GM12878 (cell line): ENCODE measurements at regions not wholly inside any gene's neighbourhood (a gene's known extent, or its start where the extent isn't known, plus 50 kb on each side); places are given as distances from the start of the nearest gene placed in this dataset.

ENCODE experiments used
- ATAC-seq: fragments of 200-7000 bp; cut with Tn5 transposase; 3 replicates; pipeline ENCODE4 v1.9.1; 2020; ENCODE audit warnings: mild to moderate bottlenecking, moderate library complexity
- BruUV-seq: library from RNA; stranded (reverse); fragments of 400-500 nt; replicated peaks from 2 replicates; lab custom pipeline; 2021; lab: Mats Ljungman, UMichigan
- CTCF ChIA-PET: fragments of 300-600 bp; sonication (Branson Sonifier 250); formaldehyde crosslinking; extraction: SDS; loops from one replicate; lab custom pipeline; 2021; ENCODE audit warnings: inconsistent platforms; lab: Yijun Ruan, JAX
- POLR2A ChIA-PET: fragments of 350-600 bp; formaldehyde crosslinking; extraction: SDS; loops from one replicate; lab custom pipeline; 2021; ENCODE audit warnings: inconsistent platforms; lab: Charles Lee
- RAD21 ChIA-PET: fragments of 300-600 bp; sonication (Branson Sonifier 250); formaldehyde crosslinking; loops from one replicate; lab custom pipeline; 2023; ENCODE audit warnings: antibody characterized with exemption; ENCODE audit not compliant: unreplicated experiment; lab: Charles Lee
- SMC1A ChIA-PET: fragments of 300-600 bp; sonication (Branson Sonifier 250); formaldehyde crosslinking; loops from one replicate; lab custom pipeline; 2023; ENCODE audit not compliant: unreplicated experiment, uncharacterized antibody; lab: Charles Lee
- DNase-seq: peaks from one replicate; pipeline ENCODE4 v3.0.0-alpha.2; 2011; ENCODE audit warnings: low read depth, low spot score
- FAIRE-seq: peaks from 3 replicates; lab custom pipeline; 2011; peaks lifted over from hg19 to GRCh38; lab: Jason Lieb, UNC
- H2AFZ ChIP-seq: 2 replicates; pipeline ENCODE4 v1.6.0; 2011; ENCODE audit warnings: low read depth, low read length, control low read depth; ENCODE audit not compliant: control insufficient read depth
- H3K27ac ChIP-seq: 2 replicates; pipeline ENCODE4 v1.5.1; 2011; ENCODE audit warnings: control low read depth; ENCODE audit not compliant: control insufficient read depth, insufficient read depth
- H3K27me3 ChIP-seq, 2 experiments: replicated peaks in 1 of 2; 2 replicates each; pipeline versions ENCODE4 v1.6.0 to v1.6.1; 2011; ENCODE audit warnings: low read length in 1 of 2; ENCODE audit not compliant: control insufficient read depth in 2 of 2, insufficient read depth in 2 of 2
- H3K36me3 ChIP-seq, 2 experiments: 2 replicates each; pipeline ENCODE4 v1.5.1; 2011; ENCODE audit warnings: low read length in 1 of 2; ENCODE audit not compliant: control insufficient read depth in 2 of 2, insufficient read depth in 2 of 2
- H3K4me1 ChIP-seq: 2 replicates; pipeline ENCODE4 v1.6.1; 2011; ENCODE audit warnings: mild to moderate bottlenecking, low read length, moderate library complexity, mixed read lengths; ENCODE audit not compliant: control insufficient read depth, insufficient read depth
- H3K4me2 ChIP-seq: 2 replicates; pipeline ENCODE4 v1.6.0; 2011; ENCODE audit warnings: control low read depth; ENCODE audit not compliant: control insufficient read depth, insufficient read depth
- H3K4me3 ChIP-seq: fragments of 200-600 bp; sonication (generic); 2 replicates; pipeline ENCODE4 v1.5.1; 2016
- H3K79me2 ChIP-seq: 2 replicates; pipeline ENCODE4 v1.6.0; 2011; ENCODE audit warnings: low read length; ENCODE audit not compliant: control insufficient read depth, insufficient read depth
- H3K9ac ChIP-seq: 2 replicates; pipeline ENCODE4 v1.8.0; 2011; ENCODE audit warnings: low read length, control low read depth, mixed read lengths; ENCODE audit not compliant: control insufficient read depth, insufficient read depth
- H3K9me3 ChIP-seq: replicated peaks from 3 replicates; pipeline ENCODE4 v1.5.1; 2011; ENCODE audit warnings: mild to moderate bottlenecking, low read length; ENCODE audit not compliant: control insufficient read depth, insufficient read depth
- H4K20me1 ChIP-seq: 2 replicates; pipeline ENCODE4 v1.6.0; 2011; ENCODE audit not compliant: control insufficient read depth, insufficient read depth
- CBFB ChIP-seq: IDR thresholded peaks from 2 replicates; pipeline ENCODE4 v1.6.1; 2016; ENCODE audit warnings: antibody characterized with exemption, low read depth
- CTCF ChIP-seq, 3 experiments: IDR thresholded peaks in 2 of 3; conservative IDR thresholded peaks in 1 of 3; 2 replicates each; pipeline ENCODE4 v1.5.1; 2011; ENCODE audit warnings: low read depth in 3 of 3, low read length in 3 of 3, mild to moderate bottlenecking in 3 of 3, control low read depth in 2 of 3, moderate library complexity in 2 of 3, inconsistent platforms in 1 of 3, mixed read lengths in 1 of 3; ENCODE audit not compliant: control insufficient read depth in 2 of 3, insufficient read depth in 1 of 3; ENCODE audit errors: extremely low read depth in 1 of 3
- EED ChIP-seq: sonication (generic); IDR thresholded peaks from 2 replicates; pipeline ENCODE4 v1.6.1; 2016; ENCODE audit warnings: antibody characterized with exemption, low read depth
- FOXM1 ChIP-seq: IDR thresholded peaks from 2 replicates; pipeline ENCODE4 v1.6.1; 2012; ENCODE audit warnings: low read depth, mild to moderate bottlenecking, inconsistent platforms, low read length, moderate library complexity
- IKZF2 ChIP-seq, 2 experiments: fragments of 450-650 bp; IDR thresholded peaks; 2 replicates each; pipeline ENCODE4 v1.6.1; 2017; ENCODE audit warnings: mild to moderate bottlenecking in 2 of 2, moderate library complexity in 2 of 2
- NBN ChIP-seq: fragments of 450-650 bp; IDR thresholded peaks from 2 replicates; pipeline ENCODE4 v1.6.1; 2016
- POLR2AphosphoS5 ChIP-seq: IDR thresholded peaks from 2 replicates; pipeline ENCODE4 v1.6.1; 2011; ENCODE audit warnings: mild to moderate bottlenecking, low read length, inconsistent platforms
- RUNX3 ChIP-seq: IDR thresholded peaks from 2 replicates; pipeline ENCODE4 v1.6.1; 2012; ENCODE audit warnings: low read length, inconsistent platforms
- WGBS: methylation state at CpG from one replicate; pipeline ENCODE4 v1.1.6; 2016; ENCODE audit warnings: low lambda C conversion rate; ENCODE audit not compliant: insufficient replicate concordance, insufficient coverage; ENCODE audit errors: missing lambda C conversion rate; 5-methylcytosine and 5-hydroxymethylcytosine counted together
- in situ Hi-C: fragments of 300-500 bp; cut with MboI; formaldehyde crosslinking; loops from 9 replicates; pipeline ENCODE4 v1.14.3; 2018; ENCODE audit warnings: mixed read lengths
- intact Hi-C: fragments of 100-400 bp; cut with micrococcal nuclease; formaldehyde crosslinking; loops from one replicate; pipeline ENCODE4 v1.14.2; 2022; ENCODE audit not compliant: unreplicated experiment

- BruUV-seq: no TSS peak
- no peaks in the 10 kb centered on the region for H3K79me2 ChIP-seq
- FAIRE-seq (no peak), ATAC-seq (no peak), DNase-seq (no peak)
- H3K4me3 ChIP-seq: no peak overlapping the region
- H4K20me1 ChIP-seq: no peaks in the 10 kb centered on the region
- H3K27me3 ChIP-seq: no peaks in the 10 kb centered on the region
- H3K36me3 ChIP-seq: no peaks in the 10 kb centered on the region
- no peaks in the 10 kb centered on the region for H3K9me3 ChIP-seq
- no peak overlapping the region for H2AFZ ChIP-seq
- H3K4me1 ChIP-seq: no peaks in the 10 kb centered on the region
- no peak overlapping the region for H3K9ac ChIP-seq
- WGBS: 8% methylated on average over 8 of the region's 8 CpGs
- no peak overlapping the region for H3K27ac ChIP-seq
- H3K4me2 ChIP-seq: no peak overlapping the region
- TF ChIP-seq RUNX3: no peak
- no peak for TF ChIP-seq NBN
- no peak for TF ChIP-seq CTCF (IDR thresholded peaks at IDR 0.05 in 2 of 3, conservative IDR thresholded peaks at IDR 0.05 in 1 of 3; ENCODE audit: control insufficient read depth in 2 of 3, extremely low read depth in 1 of 3, insufficient read depth in 1 of 3, low read depth in 3 of 3, low read length in 3 of 3)
- no peak for TF ChIP-seq IKZF2 (IDR thresholded peaks at IDR 0.05)
- no peak for TF ChIP-seq CBFB
- TF ChIP-seq POLR2AphosphoS5: no peak
- TF ChIP-seq FOXM1: no peak
- TF ChIP-seq EED: no peak
- POLR2A ChIA-PET: no interaction called here
- SMC1A ChIA-PET: no interaction called here
- in situ Hi-C loops: no loop called here
- RAD21 ChIA-PET: no interaction called here
- CTCF ChIA-PET: interaction anchor here (1.2 kb wide), 1 partner anchor 11 kb away, joined by 3 read pairs; no protein-coding TSS in a partner anchor
- intact Hi-C loops: no loop called here
Observed at GRCh38 chr12:73947326-73948026, 590.2 kb upstream of the ATXN7L3B start.
